ENCODE measurements at regions not wholly inside any gene's neighbourhood (a gene's known extent, or its start where the extent isn't known, plus 50 kb on each side); places are given as distances from the start of the nearest gene placed in this dataset.
A peak's percentile ranks its signal among the peaks of the same experiment; 100 is the strongest.

DNA sequence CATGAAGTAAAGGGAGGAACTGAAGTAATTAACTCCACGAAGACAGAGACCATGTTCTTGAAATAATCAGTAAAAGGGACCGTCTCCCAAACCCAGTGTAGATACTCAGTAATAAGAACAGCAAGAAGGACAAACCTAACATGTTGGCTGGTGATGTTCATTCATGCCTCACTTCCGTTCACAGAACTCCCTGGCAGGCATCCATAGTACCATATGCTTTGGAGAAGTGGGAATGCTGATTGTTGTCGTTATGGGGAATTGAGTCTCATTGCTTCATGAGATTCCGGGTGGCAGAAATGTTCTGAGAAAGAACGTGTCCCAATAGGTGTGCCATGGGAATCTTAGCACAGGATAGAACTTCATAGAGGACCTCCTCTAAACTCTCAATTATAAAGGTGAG lies 452.3 kb downstream of the ZSWIM6 start:
- DNase-seq (ENCODE audit: low read depth) = peak; percentile 16

DNA sequence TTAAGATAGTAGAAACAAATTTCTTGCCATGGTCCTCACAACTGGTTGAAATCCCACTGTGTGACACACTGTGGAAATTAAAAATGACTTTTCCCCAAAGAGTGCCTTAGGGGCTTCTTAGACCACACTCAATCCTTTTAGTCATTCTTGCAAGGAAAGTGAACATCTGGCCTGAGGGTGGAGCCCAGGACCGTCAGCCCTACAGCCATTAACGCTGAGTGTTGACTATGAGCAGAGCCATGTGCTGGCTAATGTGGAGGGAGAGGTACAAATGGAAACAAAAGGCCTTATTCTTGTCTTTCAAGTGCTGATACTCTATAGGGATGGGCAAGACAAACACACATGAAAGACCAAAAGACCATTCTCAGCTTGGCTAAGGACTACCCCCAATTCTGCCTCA lies 456.5 kb downstream of the ZSWIM6 start:
- DNase-seq (ENCODE audit: low read depth) = no peak

DNA sequence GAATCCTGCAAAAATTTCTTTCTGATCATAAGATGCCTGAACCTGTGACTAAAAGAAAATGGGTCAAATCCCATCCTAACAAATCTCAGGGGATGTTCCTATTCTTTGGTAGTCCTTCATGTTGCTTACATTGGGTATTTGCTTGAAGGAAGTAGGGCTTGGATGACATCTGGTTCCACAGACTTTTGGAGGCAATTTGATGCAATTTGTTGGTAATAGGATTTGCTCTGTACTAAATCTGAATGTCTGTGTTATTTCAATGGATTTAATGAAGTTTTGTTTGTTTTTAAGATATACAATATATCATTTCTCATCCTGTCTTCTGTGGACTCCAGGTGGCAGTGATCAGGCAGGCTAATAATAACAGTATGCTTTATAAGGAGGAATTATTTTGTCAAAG lies 457.9 kb downstream of the ZSWIM6 start:
- DNase-seq (ENCODE audit: low read depth) = no peak

DNA sequence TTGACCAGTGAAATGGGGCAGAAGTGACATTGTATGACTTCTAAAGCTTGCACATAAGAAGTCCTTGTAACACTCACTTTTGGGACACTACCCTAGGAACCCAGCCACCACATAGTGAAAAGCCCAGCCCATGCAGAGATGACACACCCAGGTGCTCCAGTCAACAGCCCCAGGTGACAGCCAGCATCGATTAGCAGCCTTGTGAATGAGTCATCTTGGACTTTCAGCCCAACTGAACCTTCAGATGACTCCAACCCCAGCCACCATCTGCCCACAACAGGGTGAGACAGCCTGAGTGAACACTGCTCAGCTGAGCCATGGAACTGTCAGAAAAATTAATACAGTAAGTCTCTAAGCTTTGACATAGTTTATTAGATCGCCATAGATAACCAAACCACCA lies 458.6 kb downstream of the ZSWIM6 start:
- peak; percentile 18 for DNase-seq (ENCODE audit: low read depth)

DNA sequence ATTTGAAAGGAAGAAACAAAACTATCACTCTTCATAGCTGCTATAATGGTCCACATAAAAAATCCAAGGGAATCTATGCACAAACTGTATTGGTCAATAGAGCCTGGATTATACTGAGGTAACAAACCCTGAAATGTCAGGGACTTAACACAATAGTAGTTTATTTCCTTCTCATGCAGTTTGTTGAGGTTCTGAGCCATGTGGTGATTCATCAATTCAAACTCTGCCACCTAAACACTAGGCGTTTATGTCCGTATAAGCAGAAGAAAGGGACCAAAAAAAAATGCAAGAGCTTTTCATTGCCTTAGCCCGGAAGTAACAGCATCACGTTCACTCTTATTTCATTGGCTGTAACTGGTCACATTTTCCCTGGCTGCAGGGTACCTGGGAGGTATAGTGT lies 464.7 kb downstream of the ZSWIM6 start:
- peak; percentile 5 for DNase-seq (ENCODE audit: low read depth)

DNA sequence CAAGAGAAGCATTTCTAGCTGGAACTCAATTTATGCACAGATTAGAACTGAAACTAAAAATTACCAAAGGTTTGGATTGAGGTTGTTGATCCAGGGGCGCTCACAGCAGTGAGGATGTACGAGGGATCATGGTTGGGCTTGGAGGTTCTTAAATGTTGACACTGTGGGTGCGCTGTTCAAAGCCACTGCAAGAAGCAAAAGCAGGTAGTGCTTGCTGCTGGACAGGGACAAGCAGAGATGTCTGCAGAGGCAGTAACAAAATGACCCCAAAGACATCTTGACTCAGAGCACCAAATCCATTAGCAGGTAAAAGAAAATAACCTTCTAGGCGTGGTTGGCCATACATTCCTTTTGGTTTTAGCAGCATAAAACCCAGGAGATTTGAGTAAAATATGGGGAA lies 468.4 kb downstream of the ZSWIM6 start:
- no peak for DNase-seq (ENCODE audit: low read depth)

DNA sequence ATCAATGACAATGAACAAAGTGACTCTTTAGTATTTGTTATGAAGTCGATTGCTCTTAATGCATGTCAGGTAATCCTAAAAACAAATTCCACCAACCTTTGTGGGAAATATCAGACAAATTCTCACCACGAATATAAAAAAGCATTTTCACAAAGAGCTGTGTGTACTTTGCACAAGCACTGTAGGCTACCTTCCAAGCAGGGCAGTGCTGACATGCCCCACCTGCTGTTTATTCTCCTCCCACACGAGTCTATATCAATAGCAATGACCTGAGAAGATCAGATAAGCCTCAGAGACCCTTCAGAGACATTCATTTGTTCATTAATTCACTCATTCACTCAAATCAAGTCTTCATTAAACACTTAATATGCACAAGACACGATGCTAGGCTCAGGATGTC lies 469.1 kb downstream of the ZSWIM6 start:
- no peak for DNase-seq (ENCODE audit: low read depth)

DNA sequence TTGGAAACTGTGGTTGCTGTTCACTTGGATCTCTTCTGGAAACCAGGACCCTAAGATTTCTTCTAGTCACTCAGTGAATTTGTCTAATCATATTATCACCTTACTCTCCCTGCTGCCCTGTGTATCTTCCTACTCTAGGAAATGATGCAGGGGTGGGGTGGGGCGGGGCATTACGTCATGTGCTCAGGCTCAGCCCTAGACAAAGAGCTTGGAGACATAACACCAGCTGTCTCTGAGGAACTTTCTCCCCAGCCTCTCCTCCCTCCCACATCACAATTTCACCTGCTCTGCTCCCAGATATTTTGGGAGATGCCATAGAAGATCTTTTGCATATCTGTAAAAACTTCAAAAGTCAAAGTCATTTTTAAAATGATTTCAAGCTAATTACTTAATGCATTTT lies 470.4 kb downstream of the ZSWIM6 start:
- no peak for DNase-seq (ENCODE audit: low read depth)

DNA sequence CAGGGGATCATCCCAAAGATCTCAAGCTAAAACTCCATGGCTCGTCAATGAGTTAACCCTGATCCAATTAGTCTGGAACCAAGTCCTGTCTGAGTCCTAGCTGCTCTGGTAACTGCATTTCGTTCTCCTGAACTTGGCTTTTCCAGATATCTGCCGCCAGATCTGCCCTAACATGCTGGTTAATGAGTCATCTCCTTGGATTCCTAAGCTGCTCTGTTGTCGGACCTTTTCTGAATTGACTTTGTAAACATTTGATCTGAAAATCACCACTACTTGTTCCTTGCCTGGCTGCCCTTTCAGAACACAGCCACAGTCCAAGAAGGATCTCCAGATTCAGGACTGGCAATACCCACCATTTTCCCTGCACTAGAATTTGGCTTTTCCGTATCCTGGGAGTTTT lies 473.0 kb downstream of the ZSWIM6 start:
- peak; percentile 88 for DNase-seq (ENCODE audit: low read depth)

DNA sequence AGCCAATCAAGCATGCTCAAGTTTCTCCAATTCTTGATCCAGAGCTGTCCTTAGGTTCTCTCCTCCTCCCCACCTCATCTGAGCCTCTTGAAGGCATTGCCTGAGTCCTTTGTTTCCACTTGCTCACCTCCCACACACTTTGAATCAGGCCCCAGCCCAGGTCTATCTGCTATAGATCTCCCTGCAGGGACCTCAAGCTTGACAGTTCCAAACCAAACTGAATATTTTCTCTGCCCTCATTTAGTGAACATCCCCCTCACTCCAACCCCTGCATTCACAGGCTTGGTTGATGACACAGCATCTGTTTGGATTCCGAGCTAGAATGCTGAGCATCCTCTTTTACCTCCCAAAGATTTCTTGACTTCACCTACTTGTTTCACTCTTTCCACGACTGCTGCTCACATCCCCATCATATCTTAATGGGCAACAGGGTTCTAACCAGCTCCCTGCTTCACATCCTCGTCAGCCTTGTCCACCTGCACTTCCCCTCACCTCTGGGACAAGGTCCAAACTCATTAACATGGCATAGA lies 474.5 kb downstream of the ZSWIM6 start:
- DNase-seq (ENCODE audit: low read depth) = no peak

DNA sequence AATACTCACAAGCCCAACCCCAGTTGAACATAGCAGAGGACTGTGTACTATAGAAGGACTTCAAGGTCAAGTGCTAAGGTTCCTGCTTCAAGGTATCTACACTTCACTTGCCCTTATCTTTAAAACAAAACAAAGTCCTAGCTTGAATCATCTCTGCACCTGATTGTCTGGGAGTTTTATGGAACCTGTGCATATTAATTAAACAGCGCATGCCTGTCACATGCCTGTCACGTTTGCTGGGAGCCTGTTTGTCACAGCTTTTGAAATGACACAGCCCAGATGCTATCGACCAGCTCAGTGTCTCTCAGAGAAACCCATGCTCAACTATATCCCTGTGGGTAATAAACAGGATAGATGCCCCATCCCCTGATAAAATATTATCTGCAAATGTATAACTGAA lies 476.0 kb downstream of the ZSWIM6 start:
- DNase-seq (ENCODE audit: low read depth) = no peak

DNA sequence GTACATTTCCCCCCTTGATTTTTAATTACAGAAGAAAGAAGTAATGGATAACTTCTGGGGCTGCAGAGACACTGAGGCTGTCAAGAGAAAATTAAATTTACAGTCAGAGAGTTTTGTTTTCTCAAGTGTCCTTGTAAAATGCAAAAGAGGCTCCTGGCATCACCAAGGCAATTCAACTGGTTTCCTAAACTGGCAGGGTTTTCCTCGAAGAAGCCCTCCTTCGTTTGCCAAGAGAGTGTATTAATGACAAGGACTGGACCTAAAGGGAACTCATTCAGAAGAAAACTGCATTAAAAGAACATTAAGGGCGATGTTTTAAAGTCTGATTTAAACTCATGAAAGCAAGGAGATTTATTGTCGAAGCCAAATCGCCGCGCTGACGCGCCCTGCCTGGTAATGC lies 476.9 kb downstream of the ZSWIM6 start:
- no peak for DNase-seq (ENCODE audit: low read depth)

DNA sequence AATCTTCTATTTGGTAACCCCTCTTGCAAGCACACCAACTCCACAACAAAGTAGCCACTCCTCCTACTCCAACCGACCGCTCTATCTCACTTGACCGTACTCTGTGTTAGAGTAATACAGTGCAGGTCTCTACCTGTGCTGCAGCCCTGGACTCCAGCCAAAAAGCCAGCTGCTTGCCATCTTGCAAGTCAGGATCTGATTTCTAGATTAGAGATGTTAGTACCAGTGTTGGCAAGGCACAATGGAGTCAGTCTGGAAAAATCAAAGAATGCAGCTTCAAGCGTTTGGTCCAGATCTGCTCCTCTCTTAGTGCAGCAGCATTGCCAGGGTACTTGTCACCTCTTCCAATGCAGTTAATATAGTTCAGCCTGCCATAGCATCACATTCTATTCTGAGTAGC lies 477.6 kb downstream of the ZSWIM6 start:
- DNase-seq (ENCODE audit: low read depth) = no peak

DNA sequence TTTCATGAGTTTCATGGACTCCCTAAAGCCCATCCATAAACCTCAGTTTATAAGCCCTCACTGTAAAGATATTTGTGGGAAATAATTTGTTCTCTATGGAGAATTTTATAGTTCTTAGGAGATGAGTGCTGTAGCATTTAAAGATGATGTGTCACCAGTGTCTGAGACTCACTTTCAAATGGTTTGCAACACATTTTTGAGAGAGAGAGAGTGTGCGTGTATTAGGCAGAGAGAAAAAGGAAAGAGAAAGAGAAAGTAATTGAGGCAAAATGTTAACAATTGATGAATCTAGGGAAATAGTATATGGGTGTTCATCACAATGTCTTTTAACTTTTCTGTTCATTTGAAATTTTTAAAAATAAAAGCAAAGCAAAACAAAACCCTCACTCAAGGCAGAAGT lies 479.0 kb downstream of the ZSWIM6 start:
- DNase-seq (ENCODE audit: low read depth) = peak; percentile 30

DNA sequence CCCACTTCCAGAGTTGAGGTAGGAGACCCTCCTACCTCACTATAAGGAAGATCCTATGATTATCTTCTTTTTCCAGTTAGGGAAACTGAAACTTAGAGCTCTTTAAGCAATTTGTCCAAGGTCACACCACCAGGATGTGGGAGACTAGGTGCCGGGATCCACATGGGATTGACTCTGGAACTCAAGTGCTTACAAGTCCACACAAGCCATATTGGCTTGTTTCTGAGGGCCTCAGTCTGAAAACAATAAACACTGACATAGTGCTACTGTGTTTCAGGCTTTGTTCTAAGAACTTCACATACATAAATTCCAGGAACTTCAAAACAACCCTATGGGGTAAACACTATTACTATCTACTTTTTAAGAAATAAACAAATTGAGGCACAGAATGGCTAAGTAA lies 481.3 kb downstream of the ZSWIM6 start:
- no peak for DNase-seq (ENCODE audit: low read depth)

DNA sequence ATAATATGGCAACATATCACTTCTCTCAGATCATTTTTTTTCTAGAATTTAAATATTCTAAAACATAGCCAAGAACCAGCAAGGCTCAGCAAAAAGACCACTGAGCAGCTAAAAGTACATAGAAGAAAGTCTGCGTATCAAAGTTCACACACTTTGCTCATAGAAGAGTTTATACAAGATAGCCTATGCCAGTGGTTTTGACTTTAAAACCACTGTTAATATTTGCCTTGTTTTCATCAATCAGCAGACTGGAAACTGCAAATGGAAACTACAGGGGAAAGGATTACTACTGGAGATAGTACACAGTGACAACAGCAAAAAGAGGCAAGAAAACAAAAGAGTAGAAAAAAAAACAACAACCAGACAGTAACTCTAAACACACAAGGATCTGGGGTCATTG lies 483.3 kb downstream of the ZSWIM6 start:
- DNase-seq (ENCODE audit: low read depth) = no peak

DNA sequence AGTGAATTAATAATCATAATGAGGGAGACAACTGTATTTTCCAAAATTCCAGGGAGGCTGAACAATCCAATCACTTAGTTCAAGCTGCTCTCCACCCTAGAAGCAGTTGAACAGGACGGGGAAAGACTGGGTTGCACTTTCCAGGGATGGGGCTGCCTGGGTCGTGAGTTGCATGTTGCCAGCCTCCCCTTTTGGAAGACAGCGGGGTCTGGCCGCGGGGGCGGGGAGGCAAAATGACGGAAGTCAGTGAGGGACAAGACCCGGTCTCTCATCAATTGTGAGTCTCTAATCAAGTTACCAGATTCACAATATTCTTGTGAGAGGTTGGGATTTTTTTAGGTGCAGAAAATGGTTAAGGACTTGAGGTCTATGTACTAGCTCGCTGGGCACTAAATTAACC lies 484.1 kb downstream of the ZSWIM6 start:
- no peak for DNase-seq (ENCODE audit: low read depth)

DNA sequence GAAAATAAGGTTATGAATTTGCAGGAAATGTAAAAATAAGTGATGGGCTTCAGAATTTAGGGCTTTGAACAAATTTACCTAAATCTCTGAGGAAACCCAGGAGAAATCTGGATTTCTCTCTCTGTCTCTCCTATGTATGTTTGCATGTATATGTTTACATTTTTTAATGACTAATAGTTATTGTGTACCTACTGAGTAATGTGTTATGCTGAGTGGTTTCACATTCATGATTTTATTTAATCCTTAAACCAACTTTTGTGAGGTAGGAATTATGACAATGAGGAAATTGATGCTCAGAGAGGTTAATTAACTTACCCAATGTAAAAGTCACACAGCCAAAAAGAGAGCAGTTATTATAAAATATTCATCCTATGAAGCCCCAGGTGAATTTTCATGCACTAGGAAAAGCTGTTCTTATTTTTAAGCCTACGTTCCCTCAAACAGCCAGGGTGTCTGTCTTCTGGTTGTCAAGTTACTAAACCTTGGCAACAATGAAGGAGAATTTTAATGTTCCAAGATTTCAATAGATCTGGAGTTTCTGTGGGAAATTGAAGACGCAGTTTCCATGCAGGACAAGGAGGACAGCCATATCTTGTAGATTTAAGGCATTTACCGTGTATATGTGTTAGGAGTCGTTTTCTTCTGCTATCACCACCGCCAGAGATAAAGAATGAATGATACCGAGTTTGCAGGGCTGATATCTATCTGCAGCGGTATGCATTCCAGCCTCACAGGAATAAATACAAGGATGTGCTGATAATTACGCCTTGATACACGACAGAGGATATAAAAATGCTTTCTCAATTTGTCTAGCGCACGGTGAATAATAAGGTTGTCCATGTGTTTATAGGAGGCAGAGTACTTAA lies 484.8 kb downstream of the ZSWIM6 start:
- DNase-seq (ENCODE audit: low read depth) = no peak

DNA sequence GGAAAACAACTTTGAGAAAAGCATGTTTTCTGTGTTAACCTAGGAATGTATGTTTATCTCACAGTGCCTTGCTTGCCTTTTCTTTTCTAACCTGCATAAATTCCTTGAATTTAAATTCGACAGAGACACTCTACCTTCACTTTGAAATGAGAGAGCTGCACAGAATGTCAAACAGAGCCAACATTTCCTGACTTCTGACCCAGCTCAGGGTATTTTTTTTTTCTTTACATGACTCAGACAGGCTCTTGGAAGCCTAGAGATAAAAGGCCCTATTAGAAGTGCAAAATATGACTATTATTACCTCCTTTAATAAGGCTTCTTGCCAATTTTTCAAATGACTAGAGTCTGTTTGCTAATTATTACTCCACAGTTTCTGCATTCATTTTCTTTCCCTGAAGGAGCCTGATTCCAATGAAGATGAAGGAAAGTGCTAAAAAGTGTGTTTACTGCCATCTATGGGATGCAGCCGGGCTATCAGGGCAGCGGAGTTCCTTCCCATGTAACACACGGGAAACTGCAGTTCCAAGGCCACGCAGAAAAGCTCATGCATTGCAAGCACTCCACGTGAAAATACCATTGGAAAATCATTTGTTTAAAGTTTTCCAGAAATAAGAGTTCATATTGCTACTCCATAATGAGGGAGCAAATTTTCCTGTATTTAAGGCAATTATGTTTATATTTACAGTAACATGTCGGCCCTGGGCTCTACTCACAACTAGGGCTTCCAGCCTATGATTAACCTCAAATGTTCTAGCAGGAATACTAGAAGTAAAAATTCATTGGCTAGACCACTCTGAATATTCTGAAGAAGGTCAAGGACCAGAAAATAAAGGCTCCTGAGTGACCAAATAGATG lies 485.6 kb downstream of the ZSWIM6 start:
- DNase-seq (ENCODE audit: low read depth) = peak; percentile 43

DNA sequence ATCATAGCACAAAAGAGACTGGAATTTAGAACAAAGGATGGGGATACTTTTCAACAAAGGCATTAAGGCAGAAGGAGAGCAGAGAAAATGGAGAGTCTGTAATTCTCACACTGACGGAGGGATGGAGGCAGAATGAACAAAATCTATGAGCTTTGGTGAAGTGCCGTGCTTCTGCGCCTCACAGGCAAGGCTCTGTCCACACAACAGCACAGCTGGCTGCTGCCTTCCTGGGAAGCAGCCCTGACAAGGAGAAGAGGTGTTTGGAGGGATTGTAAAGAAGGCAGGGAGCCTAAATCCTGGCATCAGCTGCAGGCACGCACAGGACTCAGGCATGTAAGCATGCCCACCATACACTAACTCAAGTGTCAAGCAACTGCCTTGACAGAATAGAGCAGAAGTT lies 485.2 kb upstream of the KIF2A start:
- DNase-seq (ENCODE audit: low read depth) = no peak

DNA sequence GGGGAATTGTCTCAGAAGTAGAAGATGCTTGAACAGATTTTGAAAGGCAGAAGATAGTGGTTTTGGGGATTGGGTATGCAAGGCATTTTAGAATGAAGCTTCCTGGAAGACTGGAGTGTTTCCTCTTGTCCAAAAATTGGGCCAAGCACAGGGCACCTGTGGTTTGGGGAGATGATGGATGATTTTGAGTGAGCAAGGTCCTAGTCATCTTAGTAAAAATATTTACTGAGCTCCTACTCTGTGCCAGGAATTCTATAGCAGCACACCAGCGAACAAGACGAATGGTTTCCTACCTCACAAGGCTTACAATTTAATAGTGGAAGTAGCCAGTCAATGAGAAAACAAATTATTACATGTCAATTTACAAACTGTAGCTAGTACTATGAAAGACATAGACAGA lies 484.4 kb upstream of the KIF2A start:
- DNase-seq (ENCODE audit: low read depth) = no peak

DNA sequence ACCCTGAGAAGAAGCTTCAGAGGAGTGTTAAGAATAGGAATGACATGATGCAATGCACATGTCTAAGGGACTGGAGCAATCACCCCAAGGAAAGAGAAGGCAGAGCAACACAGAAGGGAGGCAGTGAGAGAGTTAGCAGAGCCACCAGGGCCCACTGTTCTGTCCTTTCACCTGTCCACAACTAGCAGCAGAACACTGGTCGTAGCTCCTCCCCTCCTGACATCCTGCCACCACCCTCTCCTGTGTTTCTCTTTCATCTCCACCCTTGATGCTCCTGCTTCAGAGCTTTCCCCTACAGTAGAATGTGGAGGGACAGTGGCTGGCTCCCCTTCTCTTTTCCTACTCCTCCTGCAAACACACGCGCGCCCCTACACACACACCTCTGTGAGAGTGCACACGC lies 483.4 kb upstream of the KIF2A start:
- DNase-seq (ENCODE audit: low read depth) = no peak

DNA sequence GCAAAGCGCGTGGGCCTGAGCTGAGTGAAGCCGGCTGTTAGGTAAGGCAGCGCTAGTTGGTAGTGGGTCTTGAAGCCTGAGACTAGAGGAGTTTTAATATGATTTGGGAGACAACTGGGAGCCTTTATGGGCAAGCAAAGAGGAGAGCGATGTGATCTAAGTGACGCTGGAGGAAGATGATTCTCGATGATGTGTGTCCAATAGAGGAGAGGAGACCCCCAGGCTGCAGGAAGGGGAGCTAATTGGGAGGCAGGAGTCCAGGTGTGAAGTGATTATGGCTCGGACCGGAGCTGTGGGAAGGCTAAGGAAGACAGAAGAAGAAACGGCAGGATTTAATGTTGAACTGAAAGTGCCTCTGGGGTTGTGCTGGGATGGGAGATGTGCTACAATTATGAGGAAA lies 482.9 kb upstream of the KIF2A start:
- DNase-seq (ENCODE audit: low read depth) = no peak

All from M059J (cell line).